ENCODE measurements at regions not wholly inside any gene's neighbourhood (a gene's known extent, or its start where the extent isn't known, plus 50 kb on each side); places are given as distances from the start of the nearest gene placed in this dataset.

DNA sequence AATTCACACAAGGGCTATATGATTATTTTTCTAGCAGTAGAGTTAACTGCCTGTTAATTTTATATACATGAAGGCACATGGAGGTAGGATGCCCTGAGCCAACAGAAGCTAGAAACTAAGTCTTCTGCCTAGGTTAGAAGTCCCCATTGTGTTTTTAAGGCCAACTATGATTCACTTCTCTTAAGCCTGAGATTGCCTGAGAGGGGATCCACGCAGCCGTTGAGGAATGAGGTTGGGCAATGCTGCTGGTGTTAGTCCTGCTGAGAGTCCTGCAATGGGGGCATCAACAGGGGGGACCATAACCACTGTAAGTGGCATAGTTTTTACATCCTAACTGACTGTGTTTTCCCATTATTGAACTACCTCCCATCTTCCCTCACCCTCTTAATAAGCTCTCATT is 60.1 kb upstream of the PFN2 start:
- Histone ChIP-seq H3K4me3 (replicated peaks in 1 of 2; ENCODE audit: low read depth in 1 of 2, low read length in 2 of 2) (no peak overlapping the region), H3K4me1 (ENCODE audit: control insufficient read depth in 1 of 2, insufficient read depth in 2 of 2, low read length in 2 of 2) (no peaks in the 10 kb centered on the region), H3K9me2 (ENCODE audit: insufficient read depth) (no peaks in the 10 kb centered on the region), H4K20me1 (ENCODE audit: insufficient read depth) (no peaks in the 10 kb centered on the region), H3K9ac (ENCODE audit: low read length) (no peak overlapping the region), H3K36me3 (ENCODE audit: control insufficient read depth in 1 of 2, insufficient read depth in 2 of 2, low read length in 2 of 2) (no peaks in the 10 kb centered on the region), H2AFZ (ENCODE audit: low read depth, low read length, poor library complexity, severe bottlenecking) (no peak overlapping the region), H3K27ac (ENCODE audit: low read depth, low read length) (no peak overlapping the region), H3K79me2 (ENCODE audit: insufficient read depth, low read length) (no peaks in the 10 kb centered on the region), H3K4me2 (ENCODE audit: low read length) (no peak overlapping the region), H3K27me3 (ENCODE audit: insufficient read depth, low read length) (0 out of 2 replicates have a peak, but pooled peaks cover 3% of the 10 kb centered on the region), H3K9me3 (ENCODE audit: control insufficient read depth in 1 of 2, insufficient read depth in 1 of 2, low read depth in 1 of 2, low read length in 2 of 2) (no peaks in the 10 kb centered on the region)
- no TSS peak for BruUV-seq (replicated peaks)
- CTCF ChIA-PET = no interaction called here
- no peak for DNase-seq (ENCODE audit: low read depth, low spot score)
- RAD21 ChIA-PET (ENCODE audit: low non-redundant PET in 1 of 2, low total read pairs in 2 of 2, uncharacterized antibody in 2 of 2, unreplicated experiment in 2 of 2) = no interaction called here
- POLR2A ChIA-PET = no interaction called here
- ATAC-seq = no peak
- intact Hi-C loops (cut with micrococcal nuclease) = no loop called here
- no peak for TF ChIP-seq JUND (IDR thresholded peaks at IDR 0.05)
- no peak for TF ChIP-seq ZNF274 (IDR thresholded peaks at IDR 0.05; ENCODE audit: low read depth, low read length)
- TF ChIP-seq, protein P1, sequence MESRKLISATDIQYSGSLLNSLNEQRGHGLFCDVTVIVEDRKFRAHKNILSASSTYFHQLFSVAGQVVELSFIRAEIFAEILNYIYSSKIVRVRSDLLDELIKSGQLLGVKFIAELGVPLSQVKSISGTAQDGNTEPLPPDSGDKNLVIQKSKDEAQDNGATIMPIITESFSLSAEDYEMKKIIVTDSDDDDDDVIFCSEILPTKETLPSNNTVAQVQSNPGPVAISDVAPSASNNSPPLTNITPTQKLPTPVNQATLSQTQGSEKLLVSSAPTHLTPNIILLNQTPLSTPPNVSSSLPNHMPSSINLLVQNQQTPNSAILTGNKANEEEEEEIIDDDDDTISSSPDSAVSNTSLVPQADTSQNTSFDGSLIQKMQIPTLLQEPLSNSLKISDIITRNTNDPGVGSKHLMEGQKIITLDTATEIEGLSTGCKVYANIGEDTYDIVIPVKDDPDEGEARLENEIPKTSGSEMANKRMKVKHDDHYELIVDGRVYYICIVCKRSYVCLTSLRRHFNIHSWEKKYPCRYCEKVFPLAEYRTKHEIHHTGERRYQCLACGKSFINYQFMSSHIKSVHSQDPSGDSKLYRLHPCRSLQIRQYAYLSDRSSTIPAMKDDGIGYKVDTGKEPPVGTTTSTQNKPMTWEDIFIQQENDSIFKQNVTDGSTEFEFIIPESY (IDR thresholded peaks at IDR 0.05; ENCODE audit: extremely low read depth, insufficient replicate concordance, low read length) = no peak
- TF ChIP-seq ZFX (IDR thresholded peaks at IDR 0.05) = no peak
- TF ChIP-seq RAD21 (IDR thresholded peaks at IDR 0.05; ENCODE audit: low read depth) = no peak
- no peak for TF ChIP-seq EGR1 (IDR thresholded peaks at IDR 0.05; ENCODE audit: low read depth)
- TF ChIP-seq, protein P2, sequence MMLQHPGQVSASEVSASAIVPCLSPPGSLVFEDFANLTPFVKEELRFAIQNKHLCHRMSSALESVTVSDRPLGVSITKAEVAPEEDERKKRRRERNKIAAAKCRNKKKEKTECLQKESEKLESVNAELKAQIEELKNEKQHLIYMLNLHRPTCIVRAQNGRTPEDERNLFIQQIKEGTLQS (IDR thresholded peaks at IDR 0.05) = no peak
- no peak for TF ChIP-seq CEBPB (IDR thresholded peaks at IDR 0.05; ENCODE audit: low read depth)
- TF ChIP-seq POLR2A (IDR thresholded peaks at IDR 0.05; ENCODE audit: borderline replicate concordance, extremely low read depth, insufficient read depth, insufficient read length) = no peak
- TF ChIP-seq ELF1 (IDR thresholded peaks at IDR 0.05; ENCODE audit: borderline replicate concordance, low read depth) = no peak
- no peak for TF ChIP-seq YY1 (IDR thresholded peaks at IDR 0.05; ENCODE audit: extremely low read depth, insufficient replicate concordance, low read depth, low read length)
- no peak for TF ChIP-seq EZH2 (IDR thresholded peaks at IDR 0.05)
- no peak for TF ChIP-seq SP1 (IDR thresholded peaks at IDR 0.05; ENCODE audit: low read depth)
- TF ChIP-seq TCF7L2 (IDR thresholded peaks at IDR 0.05; ENCODE audit: borderline replicate concordance, extremely low read depth, insufficient read depth, insufficient read length) = no peak
- TF ChIP-seq POLR2AphosphoS5 (IDR thresholded peaks at IDR 0.05; ENCODE audit: low read depth, low read length) = no peak
- TF ChIP-seq CBX3 (IDR thresholded peaks at IDR 0.05; ENCODE audit: low read depth) = no peak

All from HCT116 (cell line).